ENCODE measurements at regions not wholly inside any gene's neighbourhood (a gene's known extent, or its start where the extent isn't known, plus 50 kb on each side); places are given as distances from the start of the nearest gene placed in this dataset.
A peak's percentile ranks its signal among the peaks of the same experiment; 100 is the strongest.
"Not testable (repeated sequence)": the region's sequence is repeated elsewhere in the genome, so short reads cannot be mapped to it uniquely, and the experiment has no call there.

- H3K4me3 ChIP-seq (ENCODE audit: control insufficient read depth, low read depth, low read length): no peak overlapping the region
- DNase-seq (ENCODE audit: low read depth): peak; percentile 30
- TF ChIP-seq CTCF (conservative IDR thresholded peaks at IDR 0.05; ENCODE audit: control insufficient read depth, insufficient read depth, low read depth, low read length): no peak
Observed at GRCh38 chr4:137956256-137956655, 285.9 kb downstream of the SLC7A11 start.

- DNase-seq (ENCODE audit: low read depth): no peak
- TF ChIP-seq CTCF (conservative IDR thresholded peaks at IDR 0.05; ENCODE audit: control insufficient read depth, insufficient read depth, low read depth, low read length): no peak
- H3K4me3 ChIP-seq (ENCODE audit: control insufficient read depth, low read depth, low read length): no peak overlapping the region
Observed at GRCh38 chr4:137955595-137955994, 286.6 kb downstream of the SLC7A11 start.

GRCh38 chr4:137952116-137952515 lies 290.0 kb downstream of the SLC7A11 start:
- peak; percentile 31 for DNase-seq (ENCODE audit: low read depth)
- no peak for TF ChIP-seq CTCF (conservative IDR thresholded peaks at IDR 0.05; ENCODE audit: control insufficient read depth, insufficient read depth, low read depth, low read length)
- H3K4me3 ChIP-seq (ENCODE audit: control insufficient read depth, low read depth, low read length): no peak overlapping the region

GRCh38 chr4:137950286-137950685 lies 291.9 kb downstream of the SLC7A11 start:
- no peak for DNase-seq (ENCODE audit: low read depth)
- no peak overlapping the region for H3K4me3 ChIP-seq (ENCODE audit: control insufficient read depth, low read depth, low read length)
- TF ChIP-seq CTCF (conservative IDR thresholded peaks at IDR 0.05; ENCODE audit: control insufficient read depth, insufficient read depth, low read depth, low read length): no peak

GRCh38 chr4:137949746-137950145 lies 292.4 kb downstream of the SLC7A11 start:
- no peak for TF ChIP-seq CTCF (conservative IDR thresholded peaks at IDR 0.05; ENCODE audit: control insufficient read depth, insufficient read depth, low read depth, low read length)
- no peak overlapping the region for H3K4me3 ChIP-seq (ENCODE audit: control insufficient read depth, low read depth, low read length)
- DNase-seq (ENCODE audit: low read depth): peak; percentile 34

GRCh38 chr4:137946453-137947174 lies 295.5 kb downstream of the SLC7A11 start:
- no peak overlapping the region for H3K4me3 ChIP-seq (ENCODE audit: control insufficient read depth, low read depth, low read length)
- no peak for TF ChIP-seq CTCF (conservative IDR thresholded peaks at IDR 0.05; ENCODE audit: control insufficient read depth, insufficient read depth, low read depth, low read length)
- peak; percentile 6 for DNase-seq (ENCODE audit: low read depth)

GRCh38 chr4:137942815-137943214 lies 299.3 kb downstream of the SLC7A11 start:
- not testable (repeated sequence) for DNase-seq (ENCODE audit: low read depth); H3K4me3 ChIP-seq (ENCODE audit: control insufficient read depth, low read depth, low read length)

- DNase-seq (ENCODE audit: low read depth); H3K4me3 ChIP-seq (ENCODE audit: control insufficient read depth, low read depth, low read length): not testable (repeated sequence)
Observed at GRCh38 chr4:137942015-137942515, 300.1 kb downstream of the SLC7A11 start.

Data from fibroblast of mammary gland (primary cell).